GM19035 (cell line): ENCODE measurements at regions not wholly inside any gene's neighbourhood (a gene's known extent, or its start where the extent isn't known, plus 50 kb on each side); places are given as distances from the start of the nearest gene placed in this dataset.
A peak's percentile ranks its signal among the peaks of the same experiment; 100 is the strongest.

Experiments used
- ATAC-seq: cut with Tn5 transposase; IDR thresholded peaks from one replicate; pipeline ENCODE4 v1.9.1; 2021; ENCODE audit not compliant: unreplicated experiment

DNA sequence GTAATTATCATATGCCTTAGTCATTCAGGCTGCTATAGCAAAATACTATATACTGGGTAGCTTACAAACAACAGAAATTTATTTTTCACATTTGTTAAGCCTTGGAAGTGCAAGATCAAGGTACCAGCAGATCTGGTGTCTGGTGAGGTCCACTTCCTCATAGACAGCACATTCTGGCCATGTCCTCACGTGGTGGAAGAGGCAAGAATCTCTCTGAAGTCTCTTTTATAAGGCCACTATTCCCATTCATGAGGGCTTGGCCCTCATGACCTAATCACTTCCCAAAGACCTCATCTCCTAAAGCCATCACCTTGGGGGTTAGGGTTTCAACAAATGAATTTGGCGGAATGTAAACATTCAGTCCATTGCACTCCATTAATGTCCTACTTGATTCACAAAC, 137.5 kb upstream of the C1GALT1 start:
- no peak for ATAC-seq

DNA sequence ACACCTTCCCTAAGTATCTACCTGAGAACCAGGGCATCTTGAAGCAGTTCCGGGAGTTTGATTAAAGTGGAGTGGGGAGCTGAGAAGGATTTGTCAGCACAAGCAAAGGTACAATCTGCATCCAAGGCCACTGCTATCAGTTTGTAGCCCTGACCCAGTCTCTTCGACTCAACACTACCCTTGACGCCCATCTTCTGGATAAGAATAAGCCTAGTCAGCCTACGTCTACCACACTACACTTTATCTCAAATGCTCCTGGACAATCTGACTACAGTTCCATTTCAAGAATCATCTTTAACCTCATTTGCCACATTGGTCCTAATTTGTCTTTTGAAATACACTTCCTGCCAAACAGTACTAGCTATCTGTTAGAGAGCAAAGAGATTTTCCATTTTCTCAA, 134.1 kb upstream of the C1GALT1 start:
- ATAC-seq: no peak

DNA sequence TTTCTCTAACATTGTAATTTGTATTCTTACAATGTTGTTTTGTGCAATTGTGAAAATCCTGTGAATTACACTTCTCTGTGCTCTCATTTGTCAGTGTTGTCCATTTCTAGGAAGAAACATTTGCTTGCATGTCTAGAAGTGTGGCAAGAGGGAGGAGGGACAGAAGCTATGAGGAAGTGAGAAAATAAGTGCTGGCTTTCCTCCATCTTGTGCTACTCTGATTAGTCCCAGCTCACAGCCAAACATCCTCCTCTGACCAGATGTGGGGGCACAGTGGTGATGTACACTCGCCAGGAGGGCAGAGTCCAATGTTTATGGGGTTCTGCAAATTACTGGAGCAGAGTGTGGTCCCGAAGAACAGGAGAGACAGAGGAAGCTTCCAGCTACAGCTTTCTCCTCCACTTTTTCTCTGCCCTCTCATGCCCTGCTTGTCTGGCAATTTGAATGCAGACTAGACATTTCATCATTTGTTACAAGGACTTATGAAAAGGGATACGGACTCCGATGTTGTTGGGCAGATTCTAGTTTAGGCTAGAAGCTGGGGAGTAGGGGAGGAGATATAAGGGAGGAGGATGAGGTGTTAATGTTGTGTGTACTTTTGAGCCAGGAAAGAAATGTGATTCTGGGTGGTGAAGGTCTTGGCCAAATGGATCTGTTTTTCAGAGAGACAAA, 131.0 kb upstream of the C1GALT1 start:
- no peak for ATAC-seq

DNA sequence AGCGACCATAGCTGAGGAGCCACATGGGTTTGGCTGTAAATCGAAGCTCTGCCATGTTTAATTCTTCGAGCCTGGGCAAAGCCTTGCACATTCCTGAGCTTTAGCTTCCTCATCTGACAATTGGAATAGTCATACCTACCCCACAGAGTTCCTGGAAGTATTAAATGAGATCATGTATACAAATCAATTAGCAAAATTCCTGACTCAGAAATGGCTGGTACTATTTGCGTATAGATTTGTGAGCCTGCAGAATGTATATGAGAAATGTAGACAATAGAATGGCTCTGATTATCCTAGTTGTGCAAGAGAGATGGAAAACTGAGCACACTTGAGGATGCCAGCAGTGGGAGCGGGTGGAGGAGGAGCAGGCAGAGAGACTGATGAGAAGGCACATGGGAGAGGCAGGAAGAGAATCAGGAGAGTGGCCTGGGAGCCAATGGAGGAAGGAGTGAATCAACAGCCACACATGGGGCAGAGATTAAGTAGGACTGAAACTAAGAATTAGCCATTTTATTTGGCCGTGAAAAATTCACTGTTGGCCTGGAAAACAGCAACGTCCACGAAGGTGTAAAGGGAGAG, 128.0 kb upstream of the C1GALT1 start:
- ATAC-seq: no peak

DNA sequence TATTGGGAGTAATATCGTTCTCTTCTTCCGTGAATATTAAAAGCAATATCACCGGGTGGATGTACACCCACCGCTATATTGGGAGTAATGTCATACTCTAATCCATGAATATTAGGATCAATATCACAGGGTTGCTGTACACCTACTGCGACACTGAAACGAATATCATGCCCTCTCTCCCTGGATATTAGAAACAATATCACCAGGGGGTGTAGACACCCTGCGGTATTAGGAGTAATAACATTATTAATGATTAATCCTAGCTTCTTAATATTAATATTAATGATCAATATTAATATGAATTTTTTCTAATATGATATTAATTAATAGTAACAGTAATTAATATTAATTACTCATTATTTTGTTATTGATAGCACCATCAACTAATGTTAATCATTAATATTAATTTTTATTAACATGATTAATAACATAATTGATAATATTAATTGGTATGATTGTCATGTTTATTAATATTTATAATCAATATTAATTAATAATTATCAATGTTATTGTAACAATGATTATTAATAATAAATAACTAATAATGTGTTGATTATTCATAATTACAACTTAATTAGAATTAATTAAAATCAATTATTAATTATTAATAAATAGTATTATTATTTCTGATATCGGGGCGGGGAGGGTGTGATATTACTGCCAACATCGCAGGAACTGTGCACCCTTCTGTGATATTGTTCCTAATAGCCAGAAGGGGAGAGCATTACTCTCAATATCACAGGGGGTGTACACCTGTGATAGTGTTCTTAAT, 121.3 kb upstream of the C1GALT1 start:
- ATAC-seq: no peak

DNA sequence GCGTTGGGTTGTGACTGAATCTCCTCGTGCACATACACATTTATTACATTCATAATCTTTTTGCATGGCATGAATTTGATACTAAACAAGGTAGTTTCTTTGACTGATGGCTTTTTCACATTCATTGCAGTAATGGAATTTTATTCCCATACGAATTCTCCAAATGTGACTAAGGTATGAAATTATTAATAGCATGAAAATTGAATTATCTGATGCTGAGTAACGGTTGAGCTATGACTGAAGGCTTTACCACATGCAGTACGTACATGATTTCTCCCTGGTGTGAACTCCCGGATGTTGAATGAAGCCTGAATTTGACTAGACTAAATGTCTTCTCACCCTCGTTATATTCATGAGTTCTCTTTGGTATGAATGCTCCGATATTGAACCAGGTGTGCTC, 104.4 kb upstream of the C1GALT1 start:
- ATAC-seq: no peak

DNA sequence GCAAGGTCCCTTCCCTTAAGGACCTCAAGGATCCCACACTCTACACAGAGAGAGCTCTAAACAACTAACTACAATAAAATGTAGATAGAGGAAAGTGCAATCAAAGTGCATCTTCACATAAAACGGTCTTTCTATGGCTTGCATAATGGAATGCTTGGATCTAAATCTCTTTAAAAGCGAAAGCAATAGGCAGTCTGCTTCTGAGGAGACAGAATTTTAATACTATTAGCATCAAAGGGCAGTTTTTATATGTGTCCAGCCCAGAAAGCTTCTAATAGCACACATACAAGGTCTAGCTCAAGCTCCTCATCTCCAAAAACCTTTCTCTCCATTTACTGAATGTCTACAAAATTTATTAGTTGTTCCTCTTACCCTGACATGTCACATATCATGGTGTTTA, 101.5 kb upstream of the C1GALT1 start:
- ATAC-seq: no peak

DNA sequence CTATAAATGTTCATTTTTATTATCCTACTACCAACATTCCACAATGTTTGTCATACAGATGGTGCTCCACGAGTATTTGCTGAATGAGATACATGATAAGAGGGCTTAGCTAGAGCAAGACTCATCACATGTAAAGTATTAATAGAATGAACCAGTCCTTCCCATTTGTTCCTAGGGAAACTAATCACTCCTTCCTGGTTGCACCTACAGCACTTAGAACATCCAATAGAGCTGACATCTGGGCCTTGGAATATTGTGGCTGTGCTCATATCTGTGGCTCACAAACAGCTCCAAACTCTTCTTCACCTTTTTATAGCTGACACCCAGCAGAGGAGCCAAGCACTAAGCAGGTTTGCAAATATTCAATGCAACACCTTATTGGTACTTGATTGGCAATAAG, 91.9 kb upstream of the C1GALT1 start:
- no peak for ATAC-seq

DNA sequence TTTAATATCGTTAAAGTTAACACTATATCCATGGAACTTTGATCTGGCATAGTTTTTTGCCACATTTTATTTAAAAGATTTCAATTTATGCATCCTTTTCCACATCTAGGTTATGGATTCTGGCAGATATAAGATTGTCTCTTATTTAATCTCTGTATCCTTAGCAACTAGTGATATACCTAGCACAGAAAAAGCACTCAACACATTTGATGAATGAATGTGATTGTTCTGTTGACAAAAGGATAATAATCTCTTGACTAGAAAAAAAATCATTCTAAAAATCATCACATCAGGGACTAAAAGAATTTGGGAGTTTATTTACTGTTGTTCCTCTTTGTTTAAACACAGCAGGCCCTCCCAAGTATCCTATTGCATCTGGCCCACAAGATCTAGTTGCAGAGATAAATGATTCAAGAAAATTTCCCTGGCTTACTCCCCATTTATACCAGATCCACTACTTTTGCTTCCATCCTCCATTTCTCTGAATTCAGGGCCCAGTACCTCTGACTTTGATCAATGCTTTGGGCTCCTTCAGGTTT, 84.0 kb upstream of the C1GALT1 start:
- no peak for ATAC-seq

DNA sequence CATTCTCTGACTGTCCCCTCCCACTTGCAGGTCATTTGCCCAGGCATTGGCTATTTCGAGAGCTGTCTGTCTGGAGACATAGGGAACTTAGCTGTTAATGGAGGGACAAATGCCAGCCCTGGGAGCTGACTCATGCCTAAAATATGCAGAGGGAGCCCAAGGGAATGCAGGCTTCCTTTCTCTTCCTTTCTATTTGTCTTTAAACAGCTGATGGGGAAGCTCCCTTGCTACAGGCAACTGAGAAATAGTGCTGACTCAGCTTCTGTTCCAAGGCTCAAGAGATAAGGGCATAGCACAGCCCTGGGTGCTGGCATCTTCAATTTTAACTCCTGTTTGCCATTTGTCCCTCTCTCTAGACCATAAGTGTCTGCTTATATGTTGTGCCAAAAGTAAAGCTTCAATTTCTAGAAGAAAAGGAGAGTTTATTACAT, 82.7 kb upstream of the C1GALT1 start:
- no peak for ATAC-seq

DNA sequence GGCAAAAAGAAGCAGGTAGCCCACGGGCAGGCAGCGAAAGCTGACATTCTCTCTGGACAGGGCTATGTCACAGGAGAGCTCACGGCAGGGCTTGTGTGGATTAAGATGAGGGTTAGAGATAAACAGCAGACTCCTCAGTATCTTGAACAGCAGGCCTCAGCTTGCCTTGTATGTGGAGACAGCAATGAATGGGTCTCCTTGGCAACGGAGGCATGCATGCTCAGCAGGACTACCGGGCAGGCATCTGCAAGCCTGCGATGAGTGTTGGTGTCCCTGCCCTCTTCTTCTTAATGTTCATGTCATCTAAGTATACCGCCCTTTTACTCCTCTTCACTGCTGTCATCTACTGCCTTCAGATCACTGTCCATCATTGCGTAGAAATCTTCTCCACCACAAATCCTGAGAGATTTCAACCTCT, 81.9 kb upstream of the C1GALT1 start:
- ATAC-seq: no peak

DNA sequence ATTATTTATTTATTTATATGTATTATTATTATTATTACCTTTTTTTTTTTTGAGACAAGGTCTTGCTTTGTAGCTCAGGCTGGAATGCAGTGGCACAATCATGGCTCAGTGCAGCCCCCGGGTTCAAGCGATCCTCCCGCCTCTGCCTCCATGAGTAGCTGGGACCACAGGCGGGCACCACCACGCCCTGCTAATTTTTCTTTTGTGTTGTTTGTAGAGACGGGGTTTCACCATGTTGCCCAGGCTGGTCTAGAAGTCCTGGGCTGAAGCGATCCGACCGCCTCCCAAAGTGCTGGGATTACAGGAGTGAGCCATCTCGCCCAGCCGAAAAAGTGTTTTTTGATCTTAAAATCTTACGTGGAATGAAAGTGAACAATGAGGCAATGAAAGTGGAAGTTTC, 79.4 kb upstream of the C1GALT1 start:
- ATAC-seq: no peak

DNA sequence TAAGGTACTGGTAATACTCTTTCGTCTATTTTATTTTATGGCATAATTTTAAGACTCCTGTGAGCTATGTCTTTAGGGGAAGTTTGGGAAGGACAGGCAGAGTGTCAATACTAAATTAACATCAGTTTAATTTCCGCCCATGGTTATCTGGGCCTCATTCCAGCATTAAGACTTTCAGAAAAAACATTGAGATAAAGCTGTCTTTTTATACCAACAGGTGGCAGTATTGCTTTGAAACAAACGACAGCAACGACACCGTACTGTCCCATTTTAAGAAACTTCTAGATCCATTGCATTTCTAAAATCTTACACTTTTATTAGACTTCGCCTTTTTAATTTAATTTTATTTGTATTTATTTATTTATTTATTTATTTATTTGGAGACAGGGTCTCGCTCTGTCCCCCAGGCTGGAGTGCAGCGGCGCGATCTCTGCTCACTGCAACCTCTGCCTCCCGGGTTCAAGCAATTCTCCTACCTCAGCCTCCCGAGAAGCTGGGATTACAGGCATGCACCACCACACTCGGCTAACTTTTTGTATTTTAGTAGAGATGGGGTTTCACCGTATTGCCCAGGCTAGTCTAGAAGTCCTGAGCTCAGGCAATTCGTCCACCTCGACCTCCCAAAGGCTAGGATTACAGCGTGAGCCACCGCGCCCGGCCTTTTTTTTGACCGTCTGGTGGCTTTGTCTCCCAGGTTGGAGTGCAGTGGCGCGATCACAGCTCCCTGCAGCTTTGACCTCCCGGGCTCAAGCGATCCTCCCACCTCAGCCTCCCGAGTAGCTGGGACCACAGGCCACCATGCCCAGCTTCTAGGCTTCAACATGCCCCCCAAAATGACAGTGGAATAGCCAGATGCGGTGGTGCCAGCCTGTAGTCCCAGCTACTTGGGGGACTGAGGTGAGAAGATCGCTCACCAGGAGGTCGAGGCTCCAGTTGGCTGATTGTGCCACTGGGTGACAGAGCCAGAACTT, 78.7 kb upstream of the C1GALT1 start:
- ATAC-seq: peak; percentile 71

DNA sequence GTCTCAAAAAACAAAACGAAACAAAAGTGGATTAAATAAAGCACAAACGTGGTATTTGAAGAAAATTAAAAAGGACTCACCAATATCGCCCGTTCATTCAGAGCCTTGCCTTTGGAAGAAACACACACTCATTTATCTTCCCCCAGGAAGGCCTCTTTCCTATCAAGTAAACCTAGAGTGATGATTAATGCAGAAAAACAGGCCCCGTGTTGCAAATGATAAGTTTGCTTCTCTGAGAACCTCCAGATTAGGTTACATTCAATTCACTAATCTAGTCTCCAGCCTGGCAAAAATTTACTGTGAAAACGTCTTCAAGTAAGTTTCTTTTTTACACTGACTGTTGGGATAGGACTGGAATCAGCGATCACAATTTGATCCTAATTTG, 78.0 kb upstream of the C1GALT1 start:
- ATAC-seq: no peak

DNA sequence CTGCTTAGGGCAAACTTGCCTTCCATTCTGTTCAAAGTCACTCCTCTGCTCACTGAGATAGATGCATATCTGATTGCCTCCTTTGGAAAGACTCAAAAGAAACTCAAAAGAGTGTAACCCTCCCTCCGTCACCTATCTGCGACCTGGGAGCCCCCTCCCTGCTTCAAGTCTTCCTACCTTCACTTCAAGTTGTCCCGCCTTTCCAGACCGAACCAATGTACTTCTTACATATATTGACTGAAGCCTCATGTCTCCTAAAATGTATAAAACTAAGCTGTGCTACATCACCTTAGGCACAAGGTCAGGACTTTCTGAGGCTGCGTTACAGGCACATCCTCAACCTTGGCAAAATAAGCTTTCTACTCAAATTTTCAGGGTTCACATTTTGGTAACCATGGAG, 77.4 kb upstream of the C1GALT1 start:
- no peak for ATAC-seq

DNA sequence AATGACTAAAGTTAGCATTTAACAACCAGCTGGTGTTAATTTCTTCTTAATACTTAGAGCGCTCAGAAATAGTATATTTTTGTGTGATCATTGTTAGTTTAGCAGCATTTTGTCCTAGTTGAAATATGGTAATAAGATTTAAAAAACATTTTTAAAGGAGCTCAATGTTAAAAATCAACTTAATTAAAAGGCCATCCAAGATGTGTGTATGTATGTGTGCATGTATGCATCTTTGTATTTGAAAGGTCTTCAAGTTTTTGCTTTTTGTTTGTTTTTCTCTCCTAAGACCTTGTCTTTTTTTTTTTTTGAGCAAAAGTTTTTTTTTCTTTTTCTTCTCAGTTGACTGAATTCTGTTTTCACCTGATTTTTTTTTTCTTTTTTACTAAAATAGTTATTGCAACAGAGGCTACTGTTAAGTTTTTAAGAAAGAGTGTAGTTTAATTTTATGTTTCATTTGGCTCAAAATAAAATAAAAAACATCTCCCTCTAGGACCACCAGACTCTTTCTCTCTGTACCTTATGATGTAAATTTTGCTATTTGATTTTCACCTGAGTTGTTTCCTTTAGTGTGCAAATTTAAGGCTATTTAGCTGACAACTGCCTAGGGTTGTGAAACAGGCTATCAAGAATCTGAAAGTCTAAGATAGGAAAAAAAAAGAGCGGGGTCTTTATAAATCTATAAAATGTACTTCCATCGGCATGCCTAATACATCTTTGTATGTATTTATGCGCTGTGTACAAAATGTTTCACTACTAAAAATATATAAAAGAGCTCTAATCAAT, 76.4 kb upstream of the C1GALT1 start:
- no peak for ATAC-seq

DNA sequence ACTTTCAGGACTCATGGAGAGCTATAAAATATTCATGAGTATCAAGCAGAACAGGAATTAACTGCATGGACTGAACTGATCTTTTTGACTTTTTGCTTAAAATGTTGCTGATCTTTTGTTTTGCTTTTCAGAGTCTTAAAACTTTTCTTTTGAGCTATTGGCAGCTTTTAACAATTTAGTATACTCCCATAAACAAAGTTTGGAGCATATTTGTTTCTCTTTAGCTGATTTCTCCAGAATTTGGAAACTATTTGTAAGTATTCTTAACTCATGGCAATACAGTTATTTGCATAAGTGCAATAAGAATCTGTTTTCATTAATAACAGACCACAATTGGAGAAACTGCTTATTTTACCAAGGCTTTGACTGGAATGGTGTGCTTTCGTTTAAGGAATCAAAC, 73.4 kb upstream of the C1GALT1 start:
- no peak for ATAC-seq

DNA sequence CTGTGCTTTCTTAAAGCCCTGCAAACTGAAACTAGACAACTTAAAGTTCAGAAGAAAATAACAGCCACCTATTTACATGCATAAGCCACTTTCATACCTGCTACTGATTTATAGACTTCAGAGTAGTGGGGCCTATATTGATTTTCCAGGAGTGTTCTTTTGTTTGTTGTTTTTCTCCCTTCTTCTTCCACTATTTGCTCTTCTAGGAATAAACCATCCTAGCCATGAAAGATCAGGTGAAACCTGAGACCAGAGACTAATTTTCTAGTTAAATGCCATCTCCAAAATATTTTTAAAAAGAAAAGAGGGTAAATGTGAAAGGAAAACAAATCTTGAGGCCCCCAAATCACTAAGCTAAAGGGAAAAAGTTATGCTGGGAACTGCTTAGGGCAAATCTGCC, 72.4 kb upstream of the C1GALT1 start:
- no peak for ATAC-seq

DNA sequence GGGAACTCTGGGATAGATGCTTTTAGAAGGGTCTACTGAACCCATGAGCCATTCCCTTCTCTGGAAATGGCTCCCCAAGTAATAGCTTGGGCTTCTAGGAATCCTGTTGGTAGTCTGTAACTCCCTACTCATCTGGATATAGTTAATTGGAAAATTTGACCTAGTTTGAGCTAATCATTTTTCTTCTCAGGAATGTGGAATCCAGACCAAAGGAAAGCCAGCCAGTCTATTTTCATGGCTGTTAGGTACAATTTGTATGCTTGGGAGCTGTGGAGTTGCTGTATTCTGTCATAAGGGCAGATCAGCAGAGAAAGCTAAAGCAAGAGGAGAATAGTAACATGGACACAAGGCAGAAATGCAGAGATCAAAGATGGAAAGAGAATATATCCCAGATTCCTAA, 71.6 kb upstream of the C1GALT1 start:
- no peak for ATAC-seq

DNA sequence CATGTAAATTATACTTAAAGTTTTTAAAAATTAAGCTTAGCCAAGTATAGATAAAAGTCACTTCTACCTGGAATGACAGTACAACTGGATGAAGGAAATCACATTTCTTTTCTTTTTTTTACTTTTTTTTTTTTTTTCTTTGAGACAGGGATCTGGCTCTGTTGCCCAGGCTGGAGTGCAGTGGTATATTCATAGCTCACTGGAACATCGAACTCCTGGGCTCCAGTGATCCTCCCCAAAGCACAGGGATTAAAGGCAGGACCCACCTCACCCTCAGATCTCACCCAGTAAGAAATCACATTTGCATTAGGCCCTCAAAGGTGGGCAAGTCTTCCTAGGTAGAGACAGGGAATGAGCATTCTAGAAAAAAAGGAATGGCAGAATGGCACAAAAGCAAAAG, 69.5 kb upstream of the C1GALT1 start:
- no peak for ATAC-seq
